GM23338 (cell line): ENCODE measurements at regions not wholly inside any gene's neighbourhood (a gene's known extent, or its start where the extent isn't known, plus 50 kb on each side); places are given as distances from the start of the nearest gene placed in this dataset.

Source experiments
- ATAC-seq: fragments of 200-7000 bp; cut with Tn5 transposase; 3 replicates; pipeline ENCODE4 v1.9.1; 2020
- DNase-seq: peaks from one replicate; pipeline ENCODE4 v3.0.0-alpha.2; 2015; ENCODE audit warnings: low spot score
- H2AFZ ChIP-seq: fragments of 200-600 bp; sonication (generic); 2 replicates; pipeline ENCODE4 v1.8.0; 2016; ENCODE audit warnings: antibody characterized with exemption, mild to moderate bottlenecking, moderate library complexity
- H3F3A ChIP-seq: fragments of 200-600 bp; sonication (generic); replicated peaks from 2 replicates; pipeline ENCODE4 v1.8.0; 2017; ENCODE audit warnings: antibody characterized with exemption, mixed run types, low read depth
- H3K27ac ChIP-seq: fragments of 200-600 bp; sonication (generic); 2 replicates; pipeline ENCODE4 v1.6.1; 2016; ENCODE audit warnings: low read depth
- H3K27me3 ChIP-seq: fragments of 200-600 bp; sonication (generic); 2 replicates; pipeline ENCODE4 v1.8.0; 2016; ENCODE audit warnings: mild to moderate bottlenecking, mixed run types, moderate library complexity; ENCODE audit not compliant: insufficient read depth
- H3K36me3 ChIP-seq: fragments of 200-600 bp; sonication (generic); 2 replicates; pipeline ENCODE4 v1.8.0; 2016; ENCODE audit warnings: mild to moderate bottlenecking; ENCODE audit not compliant: insufficient read depth
- H3K4me1 ChIP-seq: fragments of 200-600 bp; sonication (generic); 2 replicates; pipeline ENCODE4 v1.8.0; 2016; ENCODE audit warnings: mild to moderate bottlenecking, moderate library complexity; ENCODE audit not compliant: insufficient read depth
- H3K4me2 ChIP-seq: fragments of 200-600 bp; sonication (generic); 2 replicates; pipeline ENCODE4 v1.7.1; 2017; ENCODE audit warnings: mixed run types
- H3K4me3 ChIP-seq: fragments of 200-600 bp; sonication (generic); 2 replicates; pipeline ENCODE4 v1.6.1; 2016; ENCODE audit warnings: mixed run types
- H3K79me2 ChIP-seq: fragments of 200-600 bp; sonication (generic); replicated peaks from 2 replicates; pipeline ENCODE4 v1.8.0; 2017; ENCODE audit warnings: mild to moderate bottlenecking; ENCODE audit not compliant: insufficient read depth
- H3K9me2 ChIP-seq: fragments of 200-600 bp; sonication (generic); 2 replicates; pipeline ENCODE4 v1.8.0; 2017; ENCODE audit not compliant: insufficient read depth
- H4K20me1 ChIP-seq: fragments of 200-600 bp; sonication (generic); replicated peaks from 2 replicates; pipeline ENCODE4 v1.8.0; 2017; ENCODE audit warnings: mild to moderate bottlenecking; ENCODE audit not compliant: insufficient read depth
- H3K27ac Mint-ChIP-seq: 2 replicates; pipeline ENCODE4 v1.8.0; 2020; ENCODE audit warnings: inconsistent platforms, mild to moderate bottlenecking, moderate library complexity, mixed read lengths
- H3K27me3 Mint-ChIP-seq: 3 replicates; pipeline ENCODE4 v1.8.0; 2022; ENCODE audit warnings: low read depth, mild to moderate bottlenecking, moderate library complexity, mixed read lengths, inconsistent platforms; ENCODE audit not compliant: insufficient read depth, poor library complexity
- H3K36me3 Mint-ChIP-seq: 3 replicates; pipeline ENCODE4 v1.8.0; 2021; ENCODE audit warnings: low read depth, mild to moderate bottlenecking, inconsistent platforms, moderate library complexity, mixed read lengths
- H3K4me1 Mint-ChIP-seq: 3 replicates; pipeline ENCODE4 v1.8.0; 2020; ENCODE audit warnings: mild to moderate bottlenecking, inconsistent platforms, mixed read lengths
- H3K4me3 Mint-ChIP-seq: 3 replicates; pipeline ENCODE4 v1.8.0; 2021; ENCODE audit warnings: moderate library complexity, mild to moderate bottlenecking, inconsistent platforms, mixed read lengths
- H3K9me3 Mint-ChIP-seq: 3 replicates; pipeline ENCODE4 v1.8.0; 2020; ENCODE audit warnings: moderate library complexity, mild to moderate bottlenecking, inconsistent platforms, mixed read lengths
- CREB1 ChIP-seq: fragments of 250-450 bp; sonication (Bioruptor Pico); IDR thresholded peaks from 2 replicates; pipeline ENCODE4 v1.5.0; 2020; ENCODE audit warnings: low read depth, mild to moderate bottlenecking, moderate library complexity
- CTCF ChIP-seq, 2 experiments: fragments of 200-600 bp in 1 of 2; sonication (generic) in 1 of 2; conservative IDR thresholded peaks; 2 replicates each; pipeline versions ENCODE4 v1.5.1 to v1.6.1; 2016 to 2017; ENCODE audit warnings: antibody characterized with exemption in 2 of 2, low read depth in 2 of 2, mild to moderate bottlenecking in 2 of 2, moderate library complexity in 1 of 2
- ETS1 ChIP-seq: IDR thresholded peaks from 2 replicates; pipeline ENCODE4 v1.6.1; 2016; ENCODE audit warnings: antibody characterized with exemption
- EZH2 ChIP-seq: fragments of 200-600 bp; sonication (generic); IDR thresholded peaks from one replicate; pipeline ENCODE4 v1.8.0; 2017; ENCODE audit warnings: antibody characterized with exemption, mild to moderate bottlenecking, low read depth; ENCODE audit not compliant: unreplicated experiment
- JUNB ChIP-seq: IDR thresholded peaks from one replicate; pipeline ENCODE4 v1.6.1; 2016; ENCODE audit warnings: antibody characterized with exemption; ENCODE audit not compliant: unreplicated experiment
- NANOG ChIP-seq: IDR thresholded peaks from 2 replicates; pipeline ENCODE4 v1.6.1; 2016; ENCODE audit warnings: antibody characterized with exemption, borderline replicate concordance
- ZNF114 ChIP-seq: fragments of 250-450 bp; sonication (Bioruptor Pico); IDR thresholded peaks from 2 replicates; pipeline ENCODE4 v1.5.0; 2020; ENCODE audit warnings: mild to moderate bottlenecking, moderate library complexity
- ZNF331 ChIP-seq: fragments of 250-450 bp; sonication (Bioruptor Pico); IDR thresholded peaks from 2 replicates; pipeline ENCODE4 v1.5.0; 2020; ENCODE audit warnings: low read depth, mild to moderate bottlenecking, moderate library complexity
- ZNF462 ChIP-seq: fragments of 250-450 bp; sonication (Bioruptor Pico); IDR thresholded peaks from 2 replicates; pipeline ENCODE4 v1.5.0; 2020; ENCODE audit warnings: mild to moderate bottlenecking, moderate library complexity

- Mint-ChIP-seq H3K4me1 (no peaks in the 10 kb centered on the region), H3K36me3 (no peaks in the 10 kb centered on the region), H3K4me3 (no peak overlapping the region), H3K9me3 (no peaks in the 10 kb centered on the region; the same call in 2 of the 3 replicates), H3K27me3 (no peaks in the 10 kb centered on the region), H3K27ac (no peak overlapping the region)
- no peak for ATAC-seq
- TF ChIP-seq ZNF331, result no peak
- TF ChIP-seq EZH2, result no peak
- no peak for TF ChIP-seq JUNB
- no peak for TF ChIP-seq ZNF114 (CRISPR knock-in tag)
- no peak for TF ChIP-seq CREB1 (CRISPR knock-in tag)
- no peak for TF ChIP-seq CTCF (conservative IDR thresholded peaks at IDR 0.05; ENCODE audit: low read depth in 2 of 2)
- no peak for TF ChIP-seq NANOG
- TF ChIP-seq ZNF462 (CRISPR knock-in tag), result no peak
- TF ChIP-seq ETS1, result no peak
- Histone ChIP-seq H3K79me2 (no peaks in the 10 kb centered on the region), H3K36me3 (no peaks in the 10 kb centered on the region), H3K27me3 (no peaks in the 10 kb centered on the region), H3K9me2 (no peaks in the 10 kb centered on the region), H3K4me1 (no peaks in the 10 kb centered on the region), H3F3A (no peaks in the 10 kb centered on the region), H3K27ac (no peak overlapping the region), H2AFZ (no peak overlapping the region), H3K4me3 (no peak overlapping the region), H3K4me2 (no peak overlapping the region), H4K20me1 (no peaks in the 10 kb centered on the region)
- no peak for DNase-seq
These were observed 1277.2 kb downstream of the GRIK2 start for GRCh38 chr6:102670735-102671134.
